K562 (cell line): ENCODE measurements at regions not wholly inside any gene's neighbourhood (a gene's known extent, or its start where the extent isn't known, plus 50 kb on each side); places are given as distances from the start of the nearest gene placed in this dataset.

Experiments used
- CEBPB ChIP-seq: fragments of 450-650 bp; IDR thresholded peaks from 2 replicates; pipeline ENCODE4 v1.6.1; 2016; ENCODE audit warnings: missing genetic modification characterization, missing compliant biosample characterization
- CTCF ChIP-seq, 3 experiments: IDR thresholded peaks in 2 of 3; conservative IDR thresholded peaks in 1 of 3; 2 replicates each; pipeline ENCODE4 v1.5.1; 2011 to 2012; ENCODE audit warnings: low read length in 3 of 3, mild to moderate bottlenecking in 3 of 3, control low read depth in 2 of 3, improper control_type of control experiment in 1 of 3, inconsistent platforms in 1 of 3, low read depth in 1 of 3, mixed read lengths in 1 of 3, moderate library complexity in 1 of 3; ENCODE audit not compliant: insufficient read depth in 2 of 3
- ERF ChIP-seq: fragments of 450-650 bp; formaldehyde crosslinking; IDR thresholded peaks from 2 replicates; pipeline ENCODE4 v1.4.0; 2020; ENCODE audit warnings: mild to moderate bottlenecking, mixed read lengths
- IRF2 ChIP-seq: sonication (generic); formaldehyde crosslinking; IDR thresholded peaks from 2 replicates; pipeline ENCODE4 v1.8.1; 2022; ENCODE audit warnings: mild to moderate bottlenecking, missing genetic modification reagents
- KDM1A ChIP-seq, 2 experiments: fragments of 450-650 bp; IDR thresholded peaks; 2 replicates each; pipeline ENCODE4 v1.6.1; 2016; ENCODE audit warnings: mild to moderate bottlenecking in 2 of 2
- RBM39 ChIP-seq: fragments of 200-400 bp; formaldehyde crosslinking; optimal IDR thresholded peaks from 2 replicates; pipeline ENCODE3; 2018; ENCODE audit warnings: low read depth, low read length
- RNF2 ChIP-seq: sonication (generic); IDR thresholded peaks from 2 replicates; pipeline ENCODE4 v1.6.1; 2016
- ZBTB26 ChIP-seq: fragments of 450-650 bp; formaldehyde crosslinking; IDR thresholded peaks from 2 replicates; pipeline ENCODE4 v1.4.0; 2022; ENCODE audit warnings: missing genetic modification characterization

- TF ChIP-seq ERF (CRISPR knock-in tag) (no peak), IRF2 (CRISPR knock-in tag) (no peak), CEBPB (tag) (no peak), RBM39 (no peak), ZBTB26 (CRISPR knock-in tag) (no peak), RNF2 (no peak), KDM1A (IDR thresholded peaks at IDR 0.05) (no peak), CTCF (IDR thresholded peaks at IDR 0.05 in 2 of 3, conservative IDR thresholded peaks at IDR 0.05 in 1 of 3; ENCODE audit: insufficient read depth in 2 of 3, low read depth in 1 of 3, low read length in 3 of 3) (no peak)
These were observed 442.8 kb upstream of the NPVF start for GRCh38 chr7:25671111-25671510.
